IPS-11a (cell line): ENCODE measurements at regions not wholly inside any gene's neighbourhood (a gene's known extent, or its start where the extent isn't known, plus 50 kb on each side); places are given as distances from the start of the nearest gene placed in this dataset.
"Not testable (repeated sequence)": the region's sequence is repeated elsewhere in the genome, so short reads cannot be mapped to it uniquely, and the experiment has no call there.

Experiments
- H3K4me3 ChIP-seq: one replicate; pipeline ENCODE4 v1.5.1; 2013; ENCODE audit warnings: low read depth, low read length, control low read depth

DNA sequence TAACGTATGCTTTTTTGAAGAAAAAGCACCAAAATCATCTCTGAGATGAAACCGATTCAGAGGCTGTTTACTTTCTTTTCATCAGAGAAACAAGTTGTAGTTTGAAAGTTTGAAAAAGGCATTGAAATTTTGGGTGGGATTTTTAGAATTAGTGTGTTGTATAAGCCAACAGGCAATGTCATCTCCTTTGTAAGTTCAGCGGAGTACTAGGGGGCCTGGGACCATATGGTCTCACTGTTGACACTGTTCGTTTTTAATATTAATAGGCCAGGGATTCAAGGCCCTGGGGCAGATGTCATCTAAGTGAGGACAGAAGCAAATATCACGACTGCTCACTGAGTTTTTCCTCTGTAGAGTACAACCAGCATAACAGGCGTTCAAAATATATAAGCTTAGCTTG, 256.2 kb upstream of the RARB start:
- H3K4me3 ChIP-seq = no peak overlapping the region

DNA sequence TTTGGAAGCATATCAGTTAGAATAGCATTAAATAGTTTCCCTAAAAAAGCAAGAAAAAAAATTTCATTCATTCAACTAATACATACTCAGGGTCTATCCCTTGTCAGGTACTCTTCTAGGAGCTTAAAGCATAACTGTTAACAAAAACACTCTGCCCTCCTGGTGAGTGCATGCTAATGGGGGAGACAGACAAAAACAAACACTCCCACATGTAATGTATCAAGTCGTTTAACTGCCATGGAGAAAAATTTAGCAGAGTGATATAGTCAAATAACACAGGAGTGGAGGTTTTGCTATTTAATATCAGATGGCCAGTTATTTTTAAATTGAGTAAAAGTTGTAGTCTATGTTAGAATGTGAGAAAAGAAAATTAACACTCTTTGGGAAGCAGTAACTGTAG, 254.5 kb upstream of the RARB start:
- H3K4me3 ChIP-seq = no peak overlapping the region

DNA sequence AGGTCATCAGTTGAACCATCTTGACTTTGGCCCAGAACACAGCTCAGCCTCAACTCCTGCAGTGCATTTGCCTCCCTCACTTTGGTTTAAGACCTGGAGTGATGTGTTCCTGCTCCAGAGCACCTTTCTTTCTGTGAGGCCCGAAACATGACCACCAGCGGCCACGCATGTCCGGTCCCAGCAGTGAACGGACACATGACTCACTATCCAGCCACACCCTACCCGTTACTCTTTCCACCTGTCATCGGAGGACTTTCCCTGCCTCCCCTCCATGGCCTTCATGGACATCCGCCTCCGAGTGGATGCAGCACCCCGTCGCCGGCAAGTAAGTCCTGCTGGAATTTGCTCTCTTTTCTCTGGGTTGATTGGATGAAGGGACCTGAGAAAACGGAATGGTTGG, 253.8 kb upstream of the RARB start:
- no peak overlapping the region for H3K4me3 ChIP-seq

DNA sequence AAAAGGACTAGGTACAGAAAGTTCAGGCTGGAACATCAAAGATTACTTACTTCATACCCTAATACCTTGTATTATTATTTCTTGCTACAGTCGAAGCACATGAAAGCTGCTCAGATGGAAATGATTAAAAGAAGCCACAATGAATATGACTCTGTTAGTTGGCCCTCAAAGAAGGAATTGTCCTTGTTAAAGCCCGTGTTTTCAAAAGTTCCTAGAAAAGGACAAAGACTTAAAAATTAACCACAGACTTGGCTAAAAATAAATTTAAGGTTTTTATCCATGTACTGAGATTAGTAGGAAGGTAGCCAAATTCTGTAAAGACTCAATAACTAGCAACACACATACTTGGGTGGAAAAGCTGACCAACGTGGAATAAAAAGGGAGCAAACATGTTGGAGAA, 251.0 kb upstream of the RARB start:
- no peak overlapping the region for H3K4me3 ChIP-seq

DNA sequence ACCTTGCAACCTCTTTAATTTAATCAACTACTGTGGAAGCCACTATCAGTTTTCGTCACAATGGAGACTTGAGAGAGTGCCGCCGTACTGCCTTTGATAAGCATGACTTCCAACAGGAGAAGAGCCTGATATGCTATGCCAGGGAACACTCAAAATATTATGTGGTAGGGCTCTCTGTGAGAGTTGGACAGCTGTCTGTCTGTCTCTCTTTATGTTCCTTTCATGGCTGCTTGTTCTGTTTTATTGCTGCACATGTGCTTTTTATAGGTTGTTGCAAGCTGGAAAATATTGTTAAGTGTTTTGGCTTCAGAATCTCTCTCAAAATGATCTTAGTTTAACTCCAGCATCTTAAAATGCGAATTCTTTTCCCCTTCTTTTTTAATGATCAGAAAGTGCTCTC, 249.4 kb upstream of the RARB start:
- H3K4me3 ChIP-seq = no peak overlapping the region

DNA sequence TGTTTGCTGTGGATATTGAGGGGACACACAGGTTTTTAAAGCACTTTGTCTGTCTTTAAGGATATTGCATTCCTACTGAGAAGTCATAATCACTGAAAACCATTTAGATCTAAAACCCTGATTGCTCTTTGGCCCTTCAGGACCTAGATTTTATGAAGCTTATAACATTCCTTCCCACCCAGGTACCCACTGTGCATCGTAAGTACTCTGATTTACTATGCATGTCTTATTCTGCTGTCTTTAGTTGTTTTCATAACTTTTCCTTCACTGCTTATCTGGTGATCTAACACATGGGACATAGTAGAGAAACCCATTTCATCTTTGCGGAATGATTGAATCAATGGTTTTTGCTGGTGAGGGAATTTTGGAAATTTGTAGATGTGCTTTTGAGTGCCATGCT, 247.0 kb upstream of the RARB start:
- H3K4me3 ChIP-seq = no peak overlapping the region

DNA sequence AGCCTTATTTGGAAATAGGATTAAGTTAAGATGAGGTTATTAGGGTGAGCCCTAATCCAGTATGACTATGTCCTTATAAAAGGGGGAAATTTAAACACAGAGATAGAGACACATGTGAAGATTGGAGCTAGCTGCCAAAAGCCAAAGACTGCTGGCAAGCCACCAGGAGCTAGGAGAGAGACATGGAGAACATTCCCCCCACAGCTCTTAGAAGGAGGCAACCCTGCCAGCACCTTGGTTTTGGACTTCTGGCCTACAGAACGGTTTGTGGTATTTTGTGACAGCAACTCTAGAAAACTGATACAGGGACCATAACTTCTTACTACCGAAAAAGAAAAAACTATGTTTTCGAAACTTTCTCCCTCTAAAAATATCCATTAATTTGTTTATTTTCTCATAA, 245.3 kb upstream of the RARB start:
- H3K4me3 ChIP-seq = no peak overlapping the region

DNA sequence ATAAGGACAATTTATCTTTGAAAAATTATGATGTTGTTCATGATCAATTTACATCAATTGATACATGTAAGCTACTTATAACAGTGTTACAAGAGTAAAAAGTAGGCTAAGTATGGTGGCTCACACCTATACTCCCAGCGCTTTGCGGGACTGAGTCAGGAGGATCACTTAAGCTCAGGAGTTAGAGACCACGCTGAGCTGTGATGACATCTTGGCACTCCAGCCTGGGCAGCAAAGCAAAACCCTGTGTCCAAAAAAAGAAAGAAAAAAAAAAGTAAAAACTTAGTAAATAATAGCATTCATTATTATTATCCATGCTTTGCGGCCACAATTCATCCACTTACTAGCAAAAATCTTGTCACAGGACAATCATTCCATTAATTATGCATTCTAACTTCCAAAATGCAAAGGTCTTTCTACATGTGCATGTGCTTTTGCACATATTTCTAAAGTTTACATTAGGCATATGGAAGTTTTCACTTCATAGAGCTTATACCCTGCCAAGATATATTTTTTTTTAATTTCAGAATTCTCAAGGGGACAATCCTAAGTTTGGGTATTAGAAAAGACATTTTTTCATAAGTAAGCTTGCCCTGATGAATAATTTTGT, 243.3 kb upstream of the RARB start:
- no peak overlapping the region for H3K4me3 ChIP-seq

DNA sequence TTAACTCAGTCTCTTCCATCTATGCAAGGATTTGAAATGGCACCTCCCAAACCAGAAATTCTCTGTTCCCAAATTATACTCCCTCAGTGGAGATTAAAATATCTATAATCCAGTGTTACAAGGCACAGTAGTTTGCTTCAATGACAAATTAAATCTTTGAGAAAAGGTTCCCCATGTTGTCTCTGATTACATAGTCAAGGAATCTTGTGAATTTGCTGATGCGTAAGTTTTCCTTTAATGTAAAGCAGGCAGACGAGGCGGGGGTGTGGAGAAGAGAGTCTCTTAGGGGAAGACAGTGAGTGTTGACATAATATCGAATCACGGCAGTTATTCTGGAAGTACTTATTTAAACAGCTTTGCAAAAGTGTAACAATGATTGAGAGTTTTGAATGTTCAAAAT, 236.4 kb upstream of the RARB start:
- H3K4me3 ChIP-seq = no peak overlapping the region

DNA sequence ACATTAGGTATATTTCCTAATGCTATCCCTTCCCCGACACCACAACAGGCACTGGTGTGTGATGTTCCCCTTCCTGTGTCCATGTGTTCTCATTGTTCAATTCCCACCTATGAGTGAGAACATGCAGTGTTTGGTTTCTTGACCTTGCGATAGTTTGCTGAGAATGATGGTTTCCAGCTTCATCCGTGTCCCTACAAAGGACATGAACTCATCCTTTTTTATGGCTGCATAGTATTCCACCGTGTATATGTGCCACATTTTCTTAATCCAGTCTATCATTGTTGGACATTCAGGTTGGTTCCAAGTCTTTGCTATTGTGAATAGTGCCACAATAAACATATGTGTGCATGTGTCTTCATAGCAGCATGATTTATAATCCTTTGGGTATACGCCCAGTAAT, 228.5 kb upstream of the RARB start:
- H3K4me3 ChIP-seq = not testable (repeated sequence)

DNA sequence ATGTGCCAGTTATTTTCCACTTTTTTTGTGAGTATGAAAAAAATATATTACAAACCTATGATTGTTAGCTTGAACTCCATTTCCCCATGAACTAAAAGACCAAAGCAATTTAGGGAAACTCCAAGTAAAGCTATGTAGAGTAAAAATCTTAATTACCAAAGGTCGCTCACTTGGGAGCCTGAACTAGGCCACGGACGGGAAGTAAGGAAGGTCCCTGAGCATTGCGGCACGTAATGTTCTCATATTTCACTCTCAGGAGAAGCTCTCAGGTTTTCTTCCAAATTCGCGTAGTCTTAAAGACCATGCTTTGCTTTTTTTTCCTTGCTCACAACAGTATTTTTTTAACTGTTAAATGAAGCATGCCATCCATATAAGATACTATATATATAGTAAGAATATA, 215.3 kb upstream of the RARB start:
- H3K4me3 ChIP-seq = no peak overlapping the region

DNA sequence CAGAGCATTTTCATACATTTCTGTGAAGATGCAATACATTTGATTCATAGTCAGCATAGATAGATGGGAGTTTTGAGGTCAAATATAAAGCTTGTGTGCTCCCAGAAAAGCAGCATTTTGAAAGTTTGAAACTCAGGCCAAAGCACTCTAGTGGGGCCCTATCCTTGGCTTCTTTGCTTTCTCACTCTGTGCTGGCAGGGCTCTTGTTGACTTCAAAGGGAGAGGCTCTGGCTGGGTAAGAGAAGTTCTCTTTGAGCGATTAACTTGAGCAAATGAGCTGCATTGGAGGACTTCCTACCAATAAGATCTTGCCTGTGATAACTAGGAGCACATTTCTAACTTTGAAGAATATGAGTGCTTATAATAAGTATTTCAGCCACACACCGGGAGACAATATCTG, 214.0 kb upstream of the RARB start:
- no peak overlapping the region for H3K4me3 ChIP-seq

DNA sequence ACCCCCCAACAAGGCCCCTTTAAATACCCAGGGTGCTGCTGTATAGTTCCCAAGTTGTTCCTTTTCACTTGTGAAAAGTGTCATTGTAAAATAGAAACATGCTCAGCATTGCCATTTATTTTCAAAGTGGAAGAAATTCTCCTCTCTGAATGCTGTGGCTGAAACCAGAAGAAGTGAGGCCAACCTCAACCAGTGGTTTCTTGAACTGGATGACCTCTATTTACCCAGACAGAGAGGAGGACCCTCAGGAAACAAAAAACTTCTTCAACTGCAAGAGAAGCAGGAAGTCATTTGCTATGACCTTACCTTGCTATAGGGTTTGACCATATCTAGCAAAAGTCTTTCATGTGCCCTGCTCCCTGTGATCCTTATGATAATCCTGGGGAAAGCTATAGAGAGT, 209.7 kb upstream of the RARB start:
- no peak overlapping the region for H3K4me3 ChIP-seq

DNA sequence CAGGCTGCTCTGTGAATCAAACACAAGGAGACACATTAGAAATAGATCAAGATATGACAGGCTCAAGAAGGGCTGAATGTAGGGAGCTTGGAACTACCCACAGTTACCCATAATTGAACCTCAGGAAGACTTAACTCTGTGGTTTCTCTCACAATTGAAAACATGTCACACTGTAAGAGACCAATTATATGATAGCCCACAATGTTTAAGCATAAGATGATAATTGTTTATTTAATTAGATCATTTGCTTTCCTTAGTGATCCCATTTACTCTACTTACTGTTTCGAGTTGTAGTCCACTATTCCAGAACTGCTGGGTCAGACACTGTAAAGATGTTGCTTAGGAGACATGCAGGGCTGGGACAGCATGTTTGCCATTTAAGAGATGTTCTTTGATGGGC, 201.3 kb upstream of the RARB start:
- H3K4me3 ChIP-seq = no peak overlapping the region

DNA sequence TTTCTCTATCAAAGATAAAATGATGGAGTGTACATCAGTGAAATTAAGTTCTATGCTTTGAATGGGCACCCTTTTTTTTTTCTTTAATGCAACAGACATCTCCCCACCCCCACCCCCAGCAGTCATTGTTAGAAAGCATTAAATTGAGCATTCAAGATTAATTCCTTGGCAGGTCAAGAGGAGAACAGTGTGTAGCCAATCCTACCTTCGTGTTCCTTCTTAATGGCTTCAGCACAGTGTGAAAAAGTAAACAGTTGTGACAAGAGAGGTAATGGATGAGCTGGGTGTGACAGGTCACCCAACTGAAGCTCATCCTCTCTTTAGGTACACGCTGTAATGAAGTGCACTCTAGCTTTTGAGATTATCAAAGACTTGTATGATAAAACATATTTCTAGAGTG, 198.5 kb upstream of the RARB start:
- H3K4me3 ChIP-seq = no peak overlapping the region

DNA sequence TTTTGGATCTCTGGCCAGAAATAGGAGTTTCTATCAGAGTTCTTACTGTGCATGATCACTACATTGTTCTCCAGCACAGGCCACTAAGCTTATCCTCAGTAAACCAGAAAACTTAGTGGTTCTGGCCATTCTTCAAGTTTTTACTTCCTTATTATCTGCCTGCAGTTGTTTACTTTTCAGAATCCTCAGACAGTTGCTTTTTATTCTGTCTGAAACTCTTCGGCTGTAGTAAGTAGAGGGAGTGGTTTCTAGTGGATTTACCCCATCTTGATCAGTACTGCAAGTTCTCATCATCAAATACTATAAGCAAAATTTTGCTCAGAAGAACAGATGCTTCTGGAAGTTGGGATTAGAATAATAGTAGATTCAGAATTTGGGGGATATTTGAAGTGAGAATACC, 193.0 kb upstream of the RARB start:
- no peak overlapping the region for H3K4me3 ChIP-seq

DNA sequence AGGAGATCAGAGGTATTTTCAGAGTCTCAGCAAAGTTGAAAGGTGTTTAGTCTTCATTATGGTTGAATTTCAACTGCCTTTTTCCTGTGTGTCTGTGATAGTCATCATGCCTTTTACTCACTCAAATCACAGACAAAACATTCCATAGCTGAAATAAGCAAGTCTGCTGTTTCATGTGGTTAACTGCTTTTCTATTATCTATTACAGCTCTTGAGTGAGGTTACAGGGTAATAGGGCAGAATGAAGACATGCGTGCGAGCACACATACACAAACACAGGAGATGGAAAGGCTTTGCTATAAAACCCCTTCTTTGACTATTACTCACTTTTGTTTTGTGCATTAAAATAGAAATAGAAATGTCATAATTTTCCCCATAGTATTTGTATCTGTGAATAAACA, 192.6 kb upstream of the RARB start:
- no peak overlapping the region for H3K4me3 ChIP-seq

DNA sequence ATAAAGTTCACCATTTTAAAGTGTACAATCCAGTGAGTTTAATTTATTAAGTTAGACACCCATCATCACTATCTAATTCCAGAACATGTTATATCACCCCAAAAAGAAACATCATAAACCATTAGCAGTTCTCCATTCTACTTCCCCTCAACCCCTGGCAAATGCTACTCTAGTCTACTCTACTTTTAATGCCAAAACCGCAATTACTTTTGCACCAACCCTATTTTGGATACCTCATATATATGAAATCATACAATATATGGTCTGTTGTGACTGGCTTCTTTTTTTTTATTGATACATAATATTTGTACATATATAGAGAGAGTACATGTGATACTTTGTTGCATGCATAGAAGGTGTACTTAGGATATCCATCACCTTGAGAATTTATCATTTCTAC, 190.5 kb upstream of the RARB start:
- H3K4me3 ChIP-seq = no peak overlapping the region

DNA sequence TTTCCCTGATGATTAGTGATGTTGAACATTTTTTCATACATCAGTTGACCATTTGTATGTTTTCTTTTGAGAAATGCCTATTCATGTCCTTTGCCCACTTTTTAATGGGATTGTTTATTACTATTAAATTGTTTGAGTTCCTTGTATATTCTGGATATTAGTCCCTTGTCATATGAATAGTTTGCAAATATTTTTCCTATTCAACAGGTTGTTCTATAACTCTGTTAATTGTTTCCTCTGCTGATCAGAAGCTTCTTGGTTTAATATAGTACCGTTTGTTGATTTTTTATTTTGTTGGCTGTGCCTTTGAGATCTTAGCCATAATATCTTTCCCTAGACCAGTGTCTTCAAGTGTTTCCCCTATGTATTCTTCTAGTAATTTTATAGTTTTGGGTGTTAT, 189.0 kb upstream of the RARB start:
- H3K4me3 ChIP-seq = no peak overlapping the region

DNA sequence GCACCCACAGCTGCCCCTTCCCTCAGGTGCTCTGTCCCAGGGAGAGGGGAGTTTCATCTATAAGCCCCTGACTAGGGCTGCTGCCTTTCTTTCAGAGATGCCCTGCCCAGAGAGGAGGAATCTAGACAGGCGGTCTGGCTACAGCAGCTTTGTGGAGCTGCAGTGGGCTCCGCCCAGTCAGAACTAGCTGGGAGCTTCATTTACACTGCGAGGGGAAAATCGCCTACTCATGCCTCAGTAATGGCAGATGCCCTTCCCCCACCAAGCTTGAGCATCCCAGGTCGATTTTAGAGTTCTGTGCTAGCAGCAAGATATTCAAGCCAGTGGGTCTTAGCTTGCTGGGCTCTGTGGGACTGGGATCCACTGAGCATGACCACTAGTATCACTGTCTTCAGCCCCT, 181.2 kb upstream of the RARB start:
- no peak overlapping the region for H3K4me3 ChIP-seq

DNA sequence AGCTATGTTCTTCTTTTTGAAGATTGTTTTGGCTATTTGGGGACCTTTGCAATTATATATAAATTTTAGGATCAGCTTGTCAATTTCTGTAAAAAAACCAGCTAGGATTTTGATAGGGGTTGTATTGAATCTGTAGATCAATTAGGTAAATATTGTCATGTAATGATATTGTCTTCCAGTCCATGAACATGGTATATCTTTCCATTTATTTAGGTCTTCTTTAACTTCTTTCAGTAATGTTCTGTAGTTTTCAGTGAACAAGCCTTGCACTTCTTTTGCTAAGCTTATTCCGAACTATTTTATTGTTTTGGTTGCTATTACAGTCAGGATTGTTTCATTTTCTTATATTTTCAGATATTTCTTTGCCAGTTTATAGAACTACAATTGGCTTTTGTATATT, 175.8 kb upstream of the RARB start:
- no peak overlapping the region for H3K4me3 ChIP-seq

DNA sequence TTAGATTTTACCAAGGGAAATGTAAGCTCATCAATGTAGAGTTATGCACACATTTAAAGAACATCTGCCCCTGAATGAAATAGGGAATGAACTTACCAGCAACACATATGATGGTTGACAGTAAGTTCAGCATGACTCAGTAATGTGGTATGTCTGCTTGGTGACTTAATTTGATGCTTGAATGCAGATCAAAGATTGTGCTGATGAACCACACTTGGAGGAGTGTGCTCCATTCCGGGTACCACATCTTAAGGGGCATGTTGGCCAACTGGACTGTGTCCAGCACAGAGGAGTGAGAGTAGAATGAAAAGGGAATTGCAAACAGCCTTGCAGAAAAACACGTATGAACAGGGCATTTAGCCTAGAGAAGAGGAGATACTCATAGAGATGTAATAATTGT, 171.0 kb upstream of the RARB start:
- no peak overlapping the region for H3K4me3 ChIP-seq

DNA sequence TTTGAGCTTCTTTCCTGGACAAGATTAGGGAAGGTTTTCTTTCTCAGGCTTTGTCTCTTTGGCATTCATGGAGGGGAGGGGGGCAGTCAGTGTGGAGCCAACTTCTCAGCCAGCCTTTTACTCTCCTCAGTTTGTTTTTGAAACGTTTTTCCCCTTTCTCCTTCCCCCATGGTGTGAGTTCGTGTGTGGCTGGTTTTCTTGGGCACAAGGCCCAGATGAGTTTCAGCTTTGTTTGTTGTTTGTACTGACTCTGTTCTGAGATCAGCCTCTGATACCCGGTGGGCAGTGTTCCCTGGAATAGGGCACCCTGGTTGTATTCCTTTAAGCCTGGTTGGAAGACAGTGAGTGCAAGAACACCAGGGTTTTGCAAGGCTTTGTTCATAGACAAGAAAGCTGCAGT, 168.2 kb upstream of the RARB start:
- no peak overlapping the region for H3K4me3 ChIP-seq

DNA sequence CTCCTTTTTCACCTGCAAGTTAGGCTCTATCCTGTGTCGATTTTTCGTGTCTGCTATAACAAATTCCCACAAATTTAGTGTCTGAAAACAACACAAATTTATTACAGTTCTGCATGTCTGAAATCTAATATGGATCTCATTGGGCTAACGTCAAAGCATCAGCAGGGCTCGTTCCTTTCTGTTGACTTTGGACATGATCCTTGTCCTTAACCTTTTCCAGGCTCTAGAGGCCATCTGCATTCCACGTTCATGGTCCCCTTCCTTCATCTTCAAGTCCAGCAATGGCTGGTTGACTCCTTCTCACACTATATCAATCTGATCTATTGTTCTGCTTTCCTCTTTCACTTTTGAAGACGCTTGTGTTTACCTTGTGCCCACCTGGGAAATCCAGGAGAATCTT, 165.7 kb upstream of the RARB start:
- no peak overlapping the region for H3K4me3 ChIP-seq
